ENCODE measurements at regions not wholly inside any gene's neighbourhood (a gene's known extent, or its start where the extent isn't known, plus 50 kb on each side); places are given as distances from the start of the nearest gene placed in this dataset.

- no peaks in the 10 kb centered on the region for H3K27me3 ChIP-seq
- no peak for DNase-seq (ENCODE audit: low spot score)
- no peak overlapping the region for H2AFZ ChIP-seq
- no peak overlapping the region for H3K4me2 ChIP-seq
- no peaks in the 10 kb centered on the region for H3K36me3 ChIP-seq (replicated peaks; ENCODE audit: insufficient read depth, low read depth)
- no peaks in the 10 kb centered on the region for H3K4me1 ChIP-seq (ENCODE audit: insufficient read depth)
- WGBS (ENCODE audit: low lambda C conversion rate, missing lambda C conversion rate) = 74% methylated on average over 2 of the region's 2 CpGs
- H3K79me2 ChIP-seq = no peaks in the 10 kb centered on the region
- TF ChIP-seq EZH2phosphoT487 (IDR thresholded peaks at IDR 0.05; ENCODE audit: low read depth, severe bottlenecking, unreplicated experiment) (no peak), CTCF (IDR thresholded peaks at IDR 0.05; ENCODE audit: poor library complexity) (no peak), EZH2 (IDR thresholded peaks at IDR 0.05; ENCODE audit: borderline replicate concordance) (no peak)
- H3K4me3 ChIP-seq = no peak overlapping the region
- no peaks in the 10 kb centered on the region for H3K9me3 ChIP-seq (ENCODE audit: low read depth)
- H4K20me1 ChIP-seq (ENCODE audit: insufficient read depth, poor library complexity, severe bottlenecking) = no peaks in the 10 kb centered on the region
- H3K27ac ChIP-seq = no peak overlapping the region
- no peaks in the 10 kb centered on the region for H3K9me2 ChIP-seq (replicated peaks; ENCODE audit: insufficient read depth)
Observed at GRCh38 chr10:85235258-85235657, 906.9 kb downstream of the CCSER2 start.

GRCh38 chr10:85238676-85239075, 910.3 kb downstream of the CCSER2 start:
- Histone ChIP-seq H3K4me3 (no peak overlapping the region), H3K9me3 (ENCODE audit: low read depth) (no peaks in the 10 kb centered on the region), H3K36me3 (replicated peaks; ENCODE audit: insufficient read depth, low read depth) (no peaks in the 10 kb centered on the region), H3K27ac (no peak overlapping the region), H3K4me2 (no peak overlapping the region), H3K4me1 (ENCODE audit: insufficient read depth) (no peaks in the 10 kb centered on the region), H3K79me2 (no peaks in the 10 kb centered on the region), H3K9me2 (replicated peaks; ENCODE audit: insufficient read depth) (no peaks in the 10 kb centered on the region), H3K27me3 (no peaks in the 10 kb centered on the region), H2AFZ (no peak overlapping the region), H4K20me1 (ENCODE audit: insufficient read depth, poor library complexity, severe bottlenecking) (no peaks in the 10 kb centered on the region)
- TF ChIP-seq CTCF (IDR thresholded peaks at IDR 0.05; ENCODE audit: poor library complexity) (no peak), EZH2phosphoT487 (IDR thresholded peaks at IDR 0.05; ENCODE audit: low read depth, severe bottlenecking, unreplicated experiment) (no peak), EZH2 (IDR thresholded peaks at IDR 0.05; ENCODE audit: borderline replicate concordance) (no peak)
- no peak for DNase-seq (ENCODE audit: low spot score)
- 86% methylated on average over 13 of the region's 13 CpGs for WGBS (ENCODE audit: low lambda C conversion rate, missing lambda C conversion rate)

- no peak for TF ChIP-seq EZH2phosphoT487 (IDR thresholded peaks at IDR 0.05; ENCODE audit: low read depth, severe bottlenecking, unreplicated experiment)
- TF ChIP-seq EZH2 (IDR thresholded peaks at IDR 0.05; ENCODE audit: borderline replicate concordance) = no peak
- TF ChIP-seq CTCF (IDR thresholded peaks at IDR 0.05; ENCODE audit: poor library complexity) = no peak
- H3K27ac ChIP-seq = no peak overlapping the region
- no peak overlapping the region for H3K4me2 ChIP-seq
- no peak overlapping the region for H2AFZ ChIP-seq
- H3K79me2 ChIP-seq = no peaks in the 10 kb centered on the region
- 89% methylated on average over 5 of the region's 5 CpGs for WGBS (ENCODE audit: low lambda C conversion rate, missing lambda C conversion rate)
- H3K27me3 ChIP-seq = peaks cover 3% of the 10 kb centered on the region
- no peaks in the 10 kb centered on the region for H3K9me3 ChIP-seq (ENCODE audit: low read depth)
- H3K9me2 ChIP-seq (replicated peaks; ENCODE audit: insufficient read depth) = no peaks in the 10 kb centered on the region
- no peak for DNase-seq (ENCODE audit: low spot score)
- no peaks in the 10 kb centered on the region for H3K36me3 ChIP-seq (replicated peaks; ENCODE audit: insufficient read depth, low read depth)
- no peaks in the 10 kb centered on the region for H4K20me1 ChIP-seq (ENCODE audit: insufficient read depth, poor library complexity, severe bottlenecking)
- H3K4me3 ChIP-seq = no peak overlapping the region
- H3K4me1 ChIP-seq (ENCODE audit: insufficient read depth) = no peaks in the 10 kb centered on the region
Observed at GRCh38 chr10:85250304-85250703, 921.9 kb downstream of the CCSER2 start.

- DNase-seq (ENCODE audit: low spot score) = no peak
- H3K4me1 ChIP-seq (ENCODE audit: insufficient read depth) = no peaks in the 10 kb centered on the region
- no peak overlapping the region for H3K4me2 ChIP-seq
- TF ChIP-seq EZH2 (IDR thresholded peaks at IDR 0.05; ENCODE audit: borderline replicate concordance) (no peak), CTCF (IDR thresholded peaks at IDR 0.05; ENCODE audit: poor library complexity) (no peak), EZH2phosphoT487 (IDR thresholded peaks at IDR 0.05; ENCODE audit: low read depth, severe bottlenecking, unreplicated experiment) (no peak)
- H3K9me2 ChIP-seq (replicated peaks; ENCODE audit: insufficient read depth) = no peaks in the 10 kb centered on the region
- no peaks in the 10 kb centered on the region for H4K20me1 ChIP-seq (ENCODE audit: insufficient read depth, poor library complexity, severe bottlenecking)
- 88% methylated on average over 5 of the region's 5 CpGs for WGBS (ENCODE audit: low lambda C conversion rate, missing lambda C conversion rate)
- no peaks in the 10 kb centered on the region for H3K79me2 ChIP-seq
- no peaks in the 10 kb centered on the region for H3K36me3 ChIP-seq (replicated peaks; ENCODE audit: insufficient read depth, low read depth)
- H3K4me3 ChIP-seq = no peak overlapping the region
- H3K27me3 ChIP-seq = no peaks in the 10 kb centered on the region
- no peaks in the 10 kb centered on the region for H3K9me3 ChIP-seq (ENCODE audit: low read depth)
- H2AFZ ChIP-seq = no peak overlapping the region
- no peak overlapping the region for H3K27ac ChIP-seq
Observed at GRCh38 chr10:85256481-85256880, 928.1 kb downstream of the CCSER2 start.
